Thyroid gland (tissue), 4 donors: ENCODE measurements at regions not wholly inside any gene's neighbourhood (a gene's known extent, or its start where the extent isn't known, plus 50 kb on each side); places are given as distances from the start of the nearest gene placed in this dataset.

Experiments used
- CTCF ChIP-seq, 6 experiments: fragments of 200-600 bp in 3 of 6; fragments of 450-650 bp in 3 of 6; sonication (generic) in 3 of 6; IDR thresholded peaks; one replicate each; pipeline ENCODE4 v1.5.1; 2016 to 2019; ENCODE audit warnings: antibody characterized with exemption in 6 of 6, mild to moderate bottlenecking in 2 of 6, inconsistent platforms in 1 of 6, moderate library complexity in 1 of 6
- POLR2A ChIP-seq, 2 donors: fragments of 450-650 bp; IDR thresholded peaks; one replicate each; pipeline ENCODE4 v1.6.1; 2017; ENCODE audit warnings: antibody characterized with exemption in 2 of 2, mild to moderate bottlenecking in 2 of 2, moderate library complexity in 1 of 2

GRCh38 chr5:110973510-110973909 lies 98.0 kb upstream of the TSLP start:
- TF ChIP-seq CTCF (IDR thresholded peaks at IDR 0.05) (no peak), POLR2A (IDR thresholded peaks at IDR 0.05) (no peak)
